CD8-positive, alpha-beta memory T cell (primary cell): ENCODE measurements at regions not wholly inside any gene's neighbourhood (a gene's known extent, or its start where the extent isn't known, plus 50 kb on each side); places are given as distances from the start of the nearest gene placed in this dataset.

ENCODE experiments used
- CTCF ChIA-PET: fragments of 350-600 bp; sonication (Branson Sonifier 250); formaldehyde crosslinking; loops from one replicate; lab custom pipeline; 2021; ENCODE audit warnings: antibody characterized with exemption; lab: Charles Lee
- POLR2A ChIA-PET: fragments of 350-600 bp; sonication (Branson Sonifier 250); formaldehyde crosslinking; loops from one replicate; lab custom pipeline; 2021; ENCODE audit warnings: antibody characterized with exemption; lab: Charles Lee
- DNase-seq, 5 donors: peaks; one replicate each; pipeline versions ENCODE4 v3.0.0 to v3.0.0-alpha.2; 2020 to 2022; ENCODE audit warnings: mixed read lengths in 1 of 5
- H3K27ac ChIP-seq: one replicate; pipeline ENCODE4 v1.7.0; 2013; ENCODE audit warnings: low read depth, mild to moderate bottlenecking, low read length, moderate library complexity
- H3K27me3 ChIP-seq: 2 replicates; pipeline ENCODE4 v1.7.0; 2013; ENCODE audit warnings: low read length, mild to moderate bottlenecking; ENCODE audit not compliant: insufficient read depth, poor library complexity, severe bottlenecking
- H3K36me3 ChIP-seq: 2 replicates; pipeline ENCODE4 v1.7.0; 2013; ENCODE audit warnings: mild to moderate bottlenecking, low read length, moderate library complexity; ENCODE audit not compliant: insufficient read depth
- H3K4me1 ChIP-seq: 2 replicates; pipeline ENCODE4 v1.7.0; 2013; ENCODE audit warnings: mild to moderate bottlenecking, low read length, moderate library complexity; ENCODE audit not compliant: insufficient read depth
- H3K4me3 ChIP-seq: 2 replicates; pipeline ENCODE4 v1.7.0; 2013; ENCODE audit warnings: mild to moderate bottlenecking, low read length
- H3K9me3 ChIP-seq: 2 replicates; pipeline ENCODE4 v1.7.0; 2013; ENCODE audit warnings: mild to moderate bottlenecking, low read length
- H3K27ac Mint-ChIP-seq, 8 donors: one replicate each; pipeline ENCODE4 v1.8.0; 2020 to 2021; ENCODE audit warnings: mixed read lengths in 8 of 8, mild to moderate bottlenecking in 6 of 8, inconsistent platforms in 3 of 8, moderate library complexity in 3 of 8
- H3K27me3 Mint-ChIP-seq, 2 donors: one replicate each; pipeline ENCODE4 v1.8.0; 2020 to 2021; ENCODE audit warnings: mixed read lengths in 2 of 2, mild to moderate bottlenecking in 1 of 2, moderate library complexity in 1 of 2
- H3K36me3 Mint-ChIP-seq, 3 donors: one replicate each; pipeline ENCODE4 v1.8.0; 2020 to 2021; ENCODE audit warnings: mixed read lengths in 3 of 3, inconsistent platforms in 1 of 3, mild to moderate bottlenecking in 1 of 3
- H3K4me1 Mint-ChIP-seq, 3 donors: one replicate each; pipeline ENCODE4 v1.8.0; 2020 to 2021; ENCODE audit warnings: mixed read lengths in 3 of 3, inconsistent platforms in 1 of 3, mild to moderate bottlenecking in 1 of 3
- H3K4me3 Mint-ChIP-seq, 7 donors: one replicate each; pipeline ENCODE4 v1.8.0; 2020 to 2021; ENCODE audit warnings: mixed read lengths in 7 of 7, mild to moderate bottlenecking in 6 of 7, moderate library complexity in 4 of 7, inconsistent platforms in 2 of 7
- H3K9me3 Mint-ChIP-seq, 5 donors: one replicate each; pipeline ENCODE4 v1.8.0; 2020 to 2022; ENCODE audit warnings: mixed read lengths in 5 of 5, mild to moderate bottlenecking in 3 of 5, moderate library complexity in 2 of 5, inconsistent platforms in 1 of 5

DNA sequence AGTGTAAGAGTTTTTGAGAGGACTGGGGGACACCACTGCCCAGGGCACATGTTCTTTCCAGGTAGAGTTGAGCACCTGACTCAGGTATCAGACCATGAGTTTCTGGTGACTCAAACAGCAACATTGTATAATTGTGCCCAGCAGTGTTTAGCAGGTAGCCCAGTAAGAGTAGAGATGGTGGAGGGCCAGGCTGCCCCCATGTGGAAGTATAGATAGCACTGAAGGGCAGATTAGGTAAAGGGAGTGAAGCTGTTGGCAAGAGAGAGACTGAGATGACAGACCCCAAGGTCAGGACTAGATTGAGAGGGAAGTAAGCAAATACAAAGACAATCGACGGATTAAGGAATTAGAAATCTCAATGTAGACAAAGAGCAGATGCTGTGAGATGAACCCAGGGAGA is 74.6 kb downstream of the TRIM42 start:
- Mint-ChIP-seq H3K4me3 (no peak overlapping the region), H3K36me3 (no peaks in the 10 kb centered on the region), H3K4me1 (peaks cover 0 to 3% (median 0%) of the 10 kb centered on the region in 3 donors), H3K27ac (no peak overlapping the region), H3K9me3 (no peaks in the 10 kb centered on the region), H3K27me3 (peaks cover 4 to 15% of the 10 kb centered on the region in 2 donors)
- no peaks in the 10 kb centered on the region for H3K27me3 ChIP-seq
- no peaks in the 10 kb centered on the region for H3K4me1 ChIP-seq
- H3K27ac ChIP-seq: no peak overlapping the region
- H3K4me3 ChIP-seq: no peak overlapping the region
- CTCF ChIA-PET: no interaction called here
- H3K9me3 ChIP-seq: no peaks in the 10 kb centered on the region
- no peaks in the 10 kb centered on the region for H3K36me3 ChIP-seq
- POLR2A ChIA-PET: no interaction called here
- no peak for DNase-seq

DNA sequence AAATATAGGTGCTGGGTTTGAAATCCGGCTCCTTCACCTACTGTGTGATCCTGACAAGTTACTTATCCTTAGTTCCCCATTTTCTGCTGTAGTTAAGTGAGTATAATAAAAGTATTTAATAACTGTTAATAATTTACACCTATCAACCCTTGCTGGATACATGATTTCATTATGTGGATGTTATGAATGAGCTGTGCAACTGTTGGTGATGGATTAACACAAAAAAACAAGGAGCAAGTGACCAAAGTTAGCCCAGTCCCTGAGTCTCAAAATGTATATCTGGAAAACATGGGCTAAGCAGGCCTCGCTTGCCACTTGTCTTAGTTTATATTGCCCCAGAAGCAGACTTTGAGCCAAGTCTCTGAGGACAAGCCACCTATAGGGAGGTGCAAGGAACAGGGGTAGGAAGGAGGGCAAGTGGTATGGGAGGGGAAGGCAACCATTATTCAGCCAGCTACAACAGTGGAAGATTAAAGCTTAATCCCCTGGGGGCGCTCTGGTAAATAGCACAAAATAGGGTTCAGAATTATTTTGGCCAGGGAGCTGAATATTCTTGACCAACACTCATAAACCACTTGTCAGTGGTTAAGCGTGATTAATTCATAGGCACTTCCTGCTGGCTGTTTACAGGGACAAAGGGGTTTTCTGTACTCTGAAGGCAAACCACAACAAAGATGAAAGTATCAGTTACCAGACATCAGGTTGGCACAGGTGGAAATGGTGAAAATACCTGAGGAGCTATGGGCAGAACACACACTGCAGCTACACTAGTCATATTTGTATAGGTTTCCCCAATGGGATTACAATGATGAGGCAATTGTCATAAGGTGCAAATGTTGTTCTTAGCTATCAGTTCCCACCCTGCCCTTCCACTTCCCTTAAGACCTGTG is 76.2 kb downstream of the TRIM42 start:
- no peaks in the 10 kb centered on the region for H3K36me3 Mint-ChIP-seq
- ChIA-PET POLR2A (no interaction called here), CTCF (no interaction called here)
- no peaks in the 10 kb centered on the region for H3K9me3 Mint-ChIP-seq
- H3K27ac Mint-ChIP-seq: no peak overlapping the region
- Histone ChIP-seq H3K27ac (no peak overlapping the region), H3K9me3 (no peaks in the 10 kb centered on the region), H3K4me3 (no peak overlapping the region), H3K4me1 (no peaks in the 10 kb centered on the region), H3K27me3 (no peaks in the 10 kb centered on the region), H3K36me3 (no peaks in the 10 kb centered on the region)
- peaks cover 0 to 3% (median 0%) of the 10 kb centered on the region in 3 donors for H3K4me1 Mint-ChIP-seq
- DNase-seq: no peak
- no peak overlapping the region for H3K4me3 Mint-ChIP-seq
- H3K27me3 Mint-ChIP-seq: peaks cover 4 to 11% of the 10 kb centered on the region in 2 donors

DNA sequence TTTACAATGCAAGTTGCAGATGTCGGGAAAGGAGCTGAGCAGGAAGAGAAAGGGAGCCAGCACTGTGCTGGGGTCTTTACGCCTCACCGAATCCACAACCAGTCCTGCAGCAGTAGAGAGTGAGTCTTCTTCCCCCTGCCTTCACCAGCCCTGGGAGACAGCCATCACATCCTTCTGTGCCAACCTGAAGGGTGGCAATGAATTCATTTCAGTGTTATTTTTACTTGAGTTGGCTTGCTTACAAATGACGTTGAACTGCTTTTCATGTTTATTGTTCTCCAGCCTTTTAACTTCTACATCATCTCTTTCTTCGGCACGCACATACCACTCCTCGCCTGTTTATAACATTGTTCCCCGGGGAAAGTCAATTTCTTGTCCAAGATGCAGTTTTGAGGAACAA is 77.1 kb downstream of the TRIM42 start:
- POLR2A ChIA-PET: no interaction called here
- peaks cover 4 to 11% of the 10 kb centered on the region in 2 donors for H3K27me3 Mint-ChIP-seq
- no peak overlapping the region for H3K27ac ChIP-seq

DNA sequence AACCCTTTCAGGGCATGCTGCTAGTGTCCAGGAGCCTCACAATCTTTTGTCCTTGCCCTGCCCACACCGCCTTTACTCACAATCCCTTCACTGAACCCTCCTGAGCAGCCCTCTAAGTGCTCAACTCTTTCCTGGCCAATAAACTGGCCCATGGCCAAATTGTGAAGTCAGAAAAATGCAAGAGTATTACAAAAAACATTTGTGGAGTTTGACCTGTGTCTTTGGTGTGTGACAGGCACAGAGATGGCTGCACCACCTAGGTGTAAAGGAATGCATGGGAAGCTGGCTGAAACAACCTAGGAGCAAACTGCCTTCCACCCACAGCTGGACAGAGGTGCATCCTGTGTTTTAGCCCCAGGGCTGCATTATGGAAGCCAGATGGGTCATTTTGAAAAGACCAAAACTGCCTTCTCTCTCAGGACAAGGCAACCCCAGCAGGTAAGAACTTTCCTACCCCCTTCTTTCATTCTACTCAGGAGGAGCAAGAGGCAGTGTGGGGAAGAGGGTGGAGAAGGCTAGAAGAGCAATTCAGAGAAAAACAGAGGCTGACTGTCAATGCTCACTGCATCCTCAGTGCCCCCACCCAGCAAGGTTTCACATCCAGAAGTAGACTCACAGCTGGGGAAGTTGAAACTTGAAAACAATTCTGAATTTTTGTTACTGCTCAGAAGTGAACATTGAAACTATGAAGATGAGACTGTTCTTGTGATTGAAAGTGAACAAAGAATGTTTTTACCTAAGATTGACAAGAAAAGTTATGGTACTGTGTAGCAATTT is 78.6 kb downstream of the TRIM42 start:
- POLR2A ChIA-PET: no interaction called here
- H3K9me3 ChIP-seq: no peaks in the 10 kb centered on the region
- H3K9me3 Mint-ChIP-seq: no peaks in the 10 kb centered on the region
- CTCF ChIA-PET: no interaction called here
- no peaks in the 10 kb centered on the region for H3K4me1 ChIP-seq
- H3K36me3 Mint-ChIP-seq: no peaks in the 10 kb centered on the region
- no peak overlapping the region for H3K27ac Mint-ChIP-seq
- H3K4me3 ChIP-seq: no peak overlapping the region
- no peak for DNase-seq
- H3K36me3 ChIP-seq: no peaks in the 10 kb centered on the region
- no peak overlapping the region for H3K27ac ChIP-seq
- peaks cover 0 to 3% (median 0%) of the 10 kb centered on the region in 3 donors for H3K4me1 Mint-ChIP-seq
- no peak overlapping the region for H3K4me3 Mint-ChIP-seq
- H3K27me3 ChIP-seq: no peaks in the 10 kb centered on the region
- H3K27me3 Mint-ChIP-seq: peaks cover 4 to 12% of the 10 kb centered on the region in 2 donors

More for the DNA sequence above, 77.1 kb downstream of the TRIM42 start:
- DNase-seq: no peak
- Histone ChIP-seq H3K9me3 (no peaks in the 10 kb centered on the region), H3K4me3 (no peak overlapping the region), H3K36me3 (no peaks in the 10 kb centered on the region), H3K27me3 (no peaks in the 10 kb centered on the region), H3K4me1 (no peaks in the 10 kb centered on the region)
- Mint-ChIP-seq H3K4me3 (no peak overlapping the region), H3K4me1 (peaks cover 0 to 3% (median 0%) of the 10 kb centered on the region in 3 donors), H3K36me3 (no peaks in the 10 kb centered on the region), H3K9me3 (no peaks in the 10 kb centered on the region), H3K27ac (no peak overlapping the region)
- CTCF ChIA-PET: no interaction called here

DNA sequence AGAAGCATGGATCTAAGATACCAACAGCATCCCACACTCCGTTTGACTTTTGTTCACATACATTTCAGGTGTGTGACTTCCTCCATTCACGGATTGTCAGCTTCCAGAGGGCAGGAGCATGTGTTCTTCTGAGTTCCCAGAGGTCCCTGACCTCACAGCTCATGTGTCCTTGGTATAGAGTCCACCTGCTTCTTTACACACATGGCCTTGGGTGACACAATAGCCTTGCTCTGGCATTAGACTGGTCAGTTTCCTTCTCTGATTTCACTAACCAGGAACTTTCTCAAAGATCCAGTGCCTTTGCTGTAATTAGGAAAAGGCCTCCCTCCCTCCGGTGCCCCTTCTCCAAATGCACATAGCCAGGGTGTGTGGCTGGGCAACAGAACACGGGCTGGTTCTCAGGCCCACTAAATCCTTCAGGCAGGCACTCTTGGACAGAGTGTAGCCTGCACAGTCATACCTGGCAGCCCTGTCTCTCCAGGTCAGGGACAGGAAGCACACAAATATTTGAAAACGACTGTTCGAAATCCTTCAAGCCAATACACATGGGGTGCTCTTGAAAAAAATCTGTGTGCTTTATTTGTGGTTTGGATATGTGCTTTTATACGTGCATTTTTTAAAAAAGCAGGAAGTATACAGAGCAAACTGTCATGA is 81.1 kb downstream of the TRIM42 start:
- peaks cover 4 to 8% of the 10 kb centered on the region in 2 donors for H3K27me3 Mint-ChIP-seq
- no peak overlapping the region for H3K4me3 ChIP-seq
- ChIA-PET CTCF (no interaction called here), POLR2A (no interaction called here)
- no peak overlapping the region for H3K4me3 Mint-ChIP-seq
- H3K36me3 ChIP-seq: no peaks in the 10 kb centered on the region
- no peaks in the 10 kb centered on the region for H3K4me1 ChIP-seq
- no peaks in the 10 kb centered on the region for H3K9me3 ChIP-seq
- H3K27ac ChIP-seq: no peak overlapping the region
- peaks cover 0 to 3% (median 0%) of the 10 kb centered on the region in 3 donors for H3K4me1 Mint-ChIP-seq
- H3K36me3 Mint-ChIP-seq: no peaks in the 10 kb centered on the region
- no peak for DNase-seq
- no peaks in the 10 kb centered on the region for H3K27me3 ChIP-seq
- H3K27ac Mint-ChIP-seq: no peak overlapping the region
- peaks cover 0 to 3% (median 0%) of the 10 kb centered on the region in 5 donors for H3K9me3 Mint-ChIP-seq

DNA sequence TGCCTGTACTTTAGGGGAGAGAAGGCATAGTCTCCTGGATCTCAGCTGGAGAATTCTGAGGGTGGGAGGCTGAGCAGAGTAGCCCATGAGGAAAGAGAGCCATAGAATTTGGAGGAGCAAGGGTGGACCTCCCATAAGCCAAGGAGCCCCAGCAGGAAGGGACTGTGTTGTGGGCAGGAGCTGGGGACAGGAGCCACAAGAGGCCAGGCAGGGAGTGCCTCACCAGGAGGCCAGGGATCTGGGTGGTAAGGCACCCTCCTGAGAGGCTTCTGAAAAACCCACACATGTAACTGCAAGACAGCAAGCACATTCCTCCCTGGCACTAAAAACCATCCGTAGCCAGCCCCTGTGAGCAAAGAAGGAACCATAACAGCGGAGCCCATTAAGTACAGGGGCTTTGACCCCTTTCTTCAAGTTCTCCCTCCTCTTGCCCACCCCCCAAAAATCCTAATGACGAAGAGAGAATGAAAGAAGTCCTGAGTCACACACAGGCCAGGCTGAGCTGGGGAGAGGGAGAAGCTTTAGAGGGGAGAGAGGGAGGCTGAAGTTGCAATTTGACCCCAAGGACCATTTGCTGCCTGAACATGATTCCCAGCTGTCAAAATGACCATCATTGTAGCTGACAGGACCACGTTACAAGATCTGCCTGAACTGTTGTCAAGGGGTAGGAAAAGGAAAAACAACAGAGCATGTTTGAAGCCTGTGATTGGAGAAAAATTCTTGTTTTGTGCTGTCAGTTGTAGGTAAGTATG is 82.6 kb downstream of the TRIM42 start:
- Mint-ChIP-seq H3K36me3 (no peaks in the 10 kb centered on the region), H3K9me3 (peaks cover 0 to 3% (median 0%) of the 10 kb centered on the region in 5 donors), H3K4me3 (no peak overlapping the region), H3K27me3 (peaks cover 0 to 7% of the 10 kb centered on the region in 2 donors), H3K27ac (no peak overlapping the region), H3K4me1 (no peaks in the 10 kb centered on the region)
- ChIA-PET POLR2A (no interaction called here), CTCF (no interaction called here)
- Histone ChIP-seq H3K4me1 (no peaks in the 10 kb centered on the region), H3K27me3 (no peaks in the 10 kb centered on the region), H3K36me3 (no peaks in the 10 kb centered on the region), H3K27ac (no peak overlapping the region), H3K9me3 (no peaks in the 10 kb centered on the region), H3K4me3 (no peak overlapping the region)
- no peak for DNase-seq

DNA sequence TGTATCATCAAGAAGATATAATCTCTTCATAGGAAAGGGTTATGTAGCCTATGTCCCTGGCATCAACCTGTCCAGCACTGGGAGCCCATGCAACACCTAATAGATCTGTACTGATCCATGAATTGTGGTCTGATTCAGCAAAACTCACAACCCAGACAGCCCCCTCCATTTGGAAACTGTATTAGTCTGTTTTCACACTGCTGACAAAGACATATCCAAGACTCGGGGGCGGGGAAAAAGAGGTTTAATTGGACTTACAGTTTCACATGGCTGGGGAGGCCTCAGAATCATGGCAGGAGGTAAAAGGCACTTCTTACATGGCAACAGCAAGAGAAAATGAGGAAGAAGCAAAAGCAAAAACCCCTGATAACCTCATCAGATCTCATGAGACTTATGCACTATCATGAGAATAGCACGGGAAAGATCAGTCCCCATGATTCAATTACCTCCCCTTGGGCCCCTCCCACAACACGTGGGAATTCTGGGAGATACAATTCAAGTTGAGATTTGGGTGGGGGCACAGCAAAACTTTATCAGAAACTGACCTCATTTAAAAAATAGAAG is 83.3 kb downstream of the TRIM42 start:
- H3K9me3 ChIP-seq: no peaks in the 10 kb centered on the region
- H3K4me1 Mint-ChIP-seq: no peaks in the 10 kb centered on the region
- no peak overlapping the region for H3K4me3 Mint-ChIP-seq
- no peak for DNase-seq
- POLR2A ChIA-PET: no interaction called here
- no peaks in the 10 kb centered on the region for H3K36me3 Mint-ChIP-seq
- CTCF ChIA-PET: no interaction called here
- H3K4me3 ChIP-seq: no peak overlapping the region
- H3K27me3 Mint-ChIP-seq: peaks cover 0 to 7% of the 10 kb centered on the region in 2 donors
- H3K9me3 Mint-ChIP-seq: peaks cover 0 to 3% (median 0%) of the 10 kb centered on the region in 5 donors
- H3K36me3 ChIP-seq: no peaks in the 10 kb centered on the region
- H3K27ac ChIP-seq: no peak overlapping the region
- no peak overlapping the region for H3K27ac Mint-ChIP-seq
- no peaks in the 10 kb centered on the region for H3K4me1 ChIP-seq
- H3K27me3 ChIP-seq: no peaks in the 10 kb centered on the region
